Fibroblast of skin of abdomen (primary cell): ENCODE measurements at regions not wholly inside any gene's neighbourhood (a gene's known extent, or its start where the extent isn't known, plus 50 kb on each side); places are given as distances from the start of the nearest gene placed in this dataset.
A peak's percentile ranks its signal among the peaks of the same experiment; 100 is the strongest.

ENCODE experiments used
- DNase-seq: peaks from one replicate; pipeline ENCODE4 v3.0.0-alpha.2; 2013

- DNase-seq = no peak
Observed at GRCh38 chr18:5091741-5092140, 105.3 kb downstream of the AKAIN1 start.

GRCh38 chr18:5075297-5075696 is 121.8 kb downstream of the AKAIN1 start:
- DNase-seq = no peak

DNA sequence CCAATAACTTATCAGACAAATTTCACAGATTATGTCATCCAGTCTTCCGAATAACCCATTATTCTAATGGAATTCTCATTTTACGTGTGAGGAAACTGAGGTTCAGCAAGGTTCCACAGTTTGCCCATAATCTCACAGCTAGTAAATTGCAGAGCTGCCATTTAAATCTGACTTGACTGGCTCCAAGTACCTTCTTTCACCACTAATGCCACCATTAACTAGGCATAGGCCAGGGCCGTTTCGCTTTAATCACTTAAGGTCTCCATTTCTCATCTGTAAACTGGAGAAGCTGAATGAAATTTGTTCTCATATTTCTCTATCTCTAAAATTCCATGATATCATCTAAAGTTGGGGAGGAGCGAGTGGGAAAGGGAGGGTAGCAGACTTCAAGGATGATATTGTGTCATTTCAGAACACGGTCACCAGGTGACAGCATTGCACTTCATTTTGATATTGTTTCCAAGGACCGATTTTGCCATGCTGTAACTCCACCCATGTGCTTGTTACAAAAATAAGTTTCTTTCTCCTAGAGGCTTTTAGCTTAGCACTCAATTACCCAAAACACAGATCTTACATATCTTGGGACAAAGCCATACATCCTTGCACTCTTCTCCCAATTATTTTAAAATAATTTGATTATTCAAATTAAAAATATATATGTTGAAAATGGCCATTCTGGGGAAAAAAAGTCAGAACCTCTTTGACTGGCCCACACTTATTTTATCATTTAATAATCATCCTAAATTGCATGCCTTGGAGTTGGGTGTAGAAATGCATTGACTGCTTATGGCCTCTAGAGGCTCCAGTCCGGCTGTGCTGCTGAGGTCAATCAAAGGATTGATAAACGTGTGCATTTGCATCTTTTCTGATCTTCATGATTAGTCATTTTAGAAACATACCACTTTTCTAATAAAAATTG is 123.8 kb downstream of the AKAIN1 start:
- peak; percentile 11 for DNase-seq

- peak; percentile 28 for DNase-seq
Observed at GRCh38 chr18:5068851-5069250, 128.2 kb downstream of the AKAIN1 start.

DNA sequence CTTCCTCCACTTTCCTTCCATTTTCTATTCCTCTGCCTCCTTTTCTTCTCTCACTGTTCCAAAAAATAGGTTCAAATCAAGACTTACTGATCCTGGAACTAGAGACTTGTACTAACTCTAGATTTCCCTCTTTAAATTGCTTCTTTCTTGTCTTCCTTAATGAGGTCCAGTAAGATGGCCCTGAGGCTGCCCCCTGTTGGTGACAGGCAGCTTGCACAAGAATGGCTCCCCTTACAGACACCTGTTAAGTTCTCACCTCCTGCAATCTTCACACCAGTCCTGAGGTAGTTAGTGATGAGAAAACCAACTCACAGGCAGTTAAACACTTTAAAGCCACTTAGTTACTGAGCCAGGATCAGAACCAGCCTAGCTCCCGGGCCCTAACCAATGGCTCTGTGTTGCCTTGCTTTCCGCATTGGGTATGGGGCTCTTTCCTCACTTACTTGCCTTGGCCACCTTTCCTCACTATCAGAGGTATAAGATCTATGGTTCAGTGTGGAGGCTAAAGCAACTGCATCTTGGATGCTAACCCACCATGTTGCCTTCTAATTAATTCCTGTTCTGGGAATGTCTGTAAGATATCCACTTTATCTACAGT is 130.6 kb downstream of the AKAIN1 start:
- DNase-seq = no peak

DNA sequence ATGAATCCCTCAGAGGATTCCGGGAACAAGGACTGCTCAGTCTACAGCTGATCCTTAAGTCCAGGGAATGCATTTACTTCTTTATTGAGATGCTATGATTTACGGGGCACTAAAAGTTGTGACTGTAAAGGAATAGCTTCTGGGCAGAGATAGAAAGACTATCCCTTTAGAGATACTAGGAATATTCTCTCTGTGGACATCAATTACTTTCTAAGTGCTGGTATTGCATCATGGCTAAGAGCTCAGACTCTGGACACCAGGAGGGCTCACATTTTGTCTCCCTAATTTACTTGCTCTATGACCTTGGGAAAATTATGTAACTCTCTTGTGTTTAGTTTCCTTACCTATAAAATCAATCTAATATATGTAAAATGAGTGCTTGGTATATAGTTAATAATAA is 131.4 kb downstream of the AKAIN1 start:
- no peak for DNase-seq

DNA sequence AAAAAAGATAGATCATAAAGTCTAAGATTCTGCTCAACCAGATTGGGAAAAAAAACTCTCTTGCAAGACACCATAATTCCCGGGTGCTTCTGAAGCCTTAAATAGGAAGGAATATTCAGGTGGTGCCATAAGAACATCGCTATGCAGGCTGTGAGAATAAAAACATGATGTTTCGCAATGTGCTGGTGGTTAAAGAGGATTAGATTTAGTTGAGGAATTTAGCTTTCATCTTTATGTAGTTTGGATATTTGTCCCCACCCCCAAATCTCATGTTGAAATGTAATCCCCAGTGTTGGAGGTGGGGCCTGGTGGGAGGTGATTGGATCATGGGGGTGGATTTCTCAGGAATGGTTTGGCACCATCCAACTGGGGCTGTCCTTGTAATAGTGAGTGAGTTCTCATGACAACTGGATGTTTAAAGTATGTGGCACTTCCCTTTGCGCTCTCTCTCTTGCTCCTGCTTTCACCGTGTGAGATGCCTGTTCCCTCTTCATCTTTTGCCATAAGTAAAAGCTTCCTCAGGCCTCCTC is 132.2 kb downstream of the AKAIN1 start:
- peak; percentile 27 for DNase-seq

DNA sequence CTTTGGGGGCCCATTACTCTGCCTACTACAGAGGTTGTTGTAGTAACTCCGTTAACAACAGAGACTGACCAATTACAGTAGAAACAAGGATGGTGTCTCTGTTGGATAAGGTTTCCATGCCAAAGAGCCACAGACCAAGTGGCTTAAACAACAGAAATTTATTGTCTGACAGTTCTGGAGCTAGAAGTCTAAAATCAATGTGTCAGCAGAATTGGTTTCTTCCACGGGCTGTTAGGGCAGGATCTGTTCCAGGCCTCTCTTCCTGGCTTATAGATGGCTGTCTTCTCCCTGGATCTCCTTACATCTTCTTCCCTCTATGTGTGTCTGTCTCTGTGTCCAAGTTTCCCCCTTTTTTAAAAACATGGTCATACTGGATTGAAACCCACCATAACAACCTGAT is 135.3 kb downstream of the AKAIN1 start:
- DNase-seq = no peak

DNA sequence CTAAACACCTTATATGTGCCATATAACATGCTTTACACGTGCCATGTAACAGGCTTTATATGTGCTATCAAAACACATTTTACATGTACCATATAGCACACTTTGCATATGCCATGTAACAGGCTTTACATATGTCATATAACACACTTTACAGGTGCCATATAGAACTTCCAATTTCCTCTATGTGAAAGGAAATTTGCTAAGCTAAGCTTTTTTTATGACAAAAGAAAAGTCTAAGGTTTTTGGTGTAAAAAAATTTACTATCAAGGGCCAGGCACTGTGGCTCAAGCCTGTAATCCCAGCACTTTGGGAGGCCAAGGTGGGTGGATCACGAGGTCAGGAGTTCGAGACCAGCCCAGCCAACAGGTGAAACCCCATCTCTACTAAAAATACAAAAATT is 136.5 kb downstream of the AKAIN1 start:
- DNase-seq = no peak

- DNase-seq = no peak
Observed at GRCh38 chr18:5059696-5060032, 137.4 kb downstream of the AKAIN1 start.

DNA sequence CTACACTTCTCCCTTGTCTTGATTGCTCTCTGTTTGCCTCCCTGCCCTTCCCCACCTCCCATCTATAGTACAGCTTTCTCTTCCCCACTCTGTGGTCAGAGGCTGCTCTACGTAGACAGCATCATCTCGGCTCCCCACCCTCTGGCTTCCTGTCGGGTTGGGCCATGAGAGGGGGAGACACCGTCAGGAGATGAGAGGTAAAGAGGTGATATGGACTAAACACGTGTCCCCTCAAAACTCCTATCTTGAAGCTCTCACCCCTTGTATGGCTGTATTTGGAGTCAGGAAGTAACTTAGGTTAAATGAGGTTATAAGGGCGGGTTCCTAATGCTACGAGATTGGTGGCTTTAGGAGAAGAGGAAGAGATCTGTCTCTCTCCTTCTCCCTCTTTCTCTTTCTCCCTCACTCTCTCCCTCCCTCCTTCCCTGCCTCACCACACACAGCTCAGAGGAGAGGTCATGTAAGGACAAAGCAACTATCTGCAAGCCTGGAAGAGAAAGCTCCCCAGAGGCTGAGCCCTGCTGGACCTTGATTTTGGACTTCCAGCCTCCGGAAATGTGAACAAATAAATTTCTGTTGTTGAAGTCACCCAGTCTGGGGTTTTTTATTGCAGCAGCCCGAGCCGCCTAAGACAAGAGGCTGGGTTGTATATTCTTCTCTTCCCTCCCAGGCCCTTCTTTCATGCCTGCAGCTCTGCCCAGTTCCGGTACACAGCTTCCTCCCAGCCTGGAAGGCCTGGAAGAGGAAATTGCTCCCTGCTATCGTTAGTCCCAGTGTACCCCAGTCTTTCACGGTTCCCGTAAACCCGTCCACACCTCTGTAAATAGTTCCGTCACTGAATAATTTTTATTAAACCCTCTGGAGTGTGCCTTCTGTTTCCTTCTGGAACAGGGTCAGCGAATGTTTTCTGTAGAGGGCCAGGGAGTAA is 138.0 kb downstream of the AKAIN1 start:
- peak; percentile 1 for DNase-seq

DNA sequence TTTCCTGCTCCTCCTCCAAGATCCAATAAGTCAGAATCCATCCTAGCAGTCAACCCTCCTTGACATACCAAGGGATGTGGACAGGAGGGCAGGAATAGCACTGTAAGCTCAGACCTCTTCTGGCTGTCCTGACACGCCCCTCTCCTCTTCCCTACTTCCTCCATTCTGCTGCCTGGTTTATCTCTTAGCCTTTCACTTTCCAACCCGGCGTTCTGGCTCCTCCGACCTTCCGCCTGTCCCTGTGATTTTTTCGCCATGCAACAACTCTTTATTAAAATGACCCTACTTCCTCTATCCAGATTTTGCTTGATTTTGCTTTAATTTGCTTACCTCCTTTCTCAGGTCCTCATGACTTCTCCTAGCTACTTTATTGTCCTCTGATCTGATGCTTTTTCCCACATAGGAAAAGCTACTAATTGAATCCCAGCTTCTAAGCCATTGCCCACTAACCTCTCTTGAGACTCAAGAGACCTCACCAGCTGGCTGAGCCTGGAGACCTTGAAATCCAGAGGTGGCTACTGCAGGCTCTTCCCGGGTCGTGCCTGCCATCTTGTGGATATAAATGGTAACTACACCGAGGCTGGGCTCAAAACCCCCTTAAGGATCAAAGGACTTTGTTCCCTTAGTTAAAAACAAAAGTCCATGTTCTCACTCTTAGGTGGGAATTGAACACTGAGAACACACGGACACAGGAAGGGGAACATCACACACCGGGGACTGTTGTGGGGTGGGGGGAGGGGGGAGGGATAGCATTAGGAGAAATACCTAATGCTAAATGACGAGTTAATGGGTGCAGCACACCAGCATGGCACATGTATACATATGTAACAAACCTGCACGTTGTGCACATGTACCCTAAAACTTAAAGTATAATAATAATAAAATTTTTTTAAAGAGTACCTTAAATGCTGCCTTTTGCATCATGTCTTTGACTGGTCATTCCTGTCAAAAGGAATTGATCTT is 139.4 kb downstream of the AKAIN1 start:
- peak; percentile 41 for DNase-seq

DNA sequence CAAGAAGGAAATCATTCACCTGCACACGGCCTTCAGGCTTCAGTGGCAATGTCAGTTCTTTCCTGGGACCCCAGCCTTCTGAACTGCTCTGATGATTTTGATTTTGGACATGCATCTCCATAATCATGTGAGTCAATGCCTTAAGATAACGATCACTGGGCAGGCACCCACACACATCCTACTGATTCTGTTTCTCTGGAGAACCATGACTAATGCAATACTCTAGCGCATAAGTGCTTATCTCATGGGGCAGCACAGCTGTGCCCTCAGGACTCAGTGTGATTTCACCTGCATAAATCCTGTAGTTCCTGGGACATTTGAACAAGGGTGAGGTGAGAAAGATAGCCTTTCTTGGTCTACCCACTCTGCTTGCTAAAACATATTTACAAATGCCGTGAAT is 144.6 kb downstream of the AKAIN1 start:
- DNase-seq = no peak

- DNase-seq = no peak
Observed at GRCh38 chr18:5051207-5051606, 145.8 kb downstream of the AKAIN1 start.

- DNase-seq = no peak
Observed at GRCh38 chr18:5049124-5049523, 147.9 kb downstream of the AKAIN1 start.

GRCh38 chr18:5040476-5040875 is 156.6 kb downstream of the AKAIN1 start:
- DNase-seq = no peak

DNA sequence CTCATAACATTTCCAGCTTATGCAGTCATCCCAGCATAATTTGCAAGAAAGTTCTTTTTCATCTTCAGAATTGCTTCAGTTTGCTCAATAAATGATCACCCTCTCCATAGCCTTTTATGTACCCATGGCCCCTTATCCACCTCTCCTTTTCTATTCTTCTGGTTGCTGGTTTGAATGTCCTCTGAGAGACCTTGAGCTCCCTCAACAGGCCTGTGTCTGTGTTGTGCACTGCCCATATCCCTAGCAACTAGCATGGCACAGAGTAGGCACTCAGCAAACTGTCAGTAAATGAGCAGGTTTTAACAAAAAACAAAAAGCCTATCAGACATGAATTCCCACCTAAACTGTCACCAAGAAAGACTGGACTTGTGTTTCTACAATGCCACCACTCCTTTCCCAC is 160.5 kb downstream of the AKAIN1 start:
- DNase-seq = no peak

DNA sequence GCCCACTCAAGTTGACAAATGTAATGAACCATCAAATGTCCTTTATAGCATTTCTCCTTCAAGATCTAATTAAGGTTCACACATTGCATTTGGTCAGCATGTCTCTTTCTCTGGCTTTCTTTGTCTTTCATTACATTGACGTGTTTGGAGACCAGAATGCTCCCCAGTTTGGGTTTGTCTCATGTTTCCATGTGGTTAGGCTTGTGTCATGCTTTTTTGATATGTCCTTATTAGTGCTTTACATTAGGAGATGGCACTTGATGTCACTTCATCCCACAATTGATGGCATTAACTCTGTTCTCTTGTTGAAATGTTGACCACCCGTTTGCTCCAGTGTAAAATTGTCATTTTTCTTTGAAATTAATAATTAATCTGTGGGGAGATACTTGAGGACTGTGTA is 165.8 kb downstream of the AKAIN1 start:
- DNase-seq = no peak

GRCh38 chr18:5030636-5031035 is 166.4 kb downstream of the AKAIN1 start:
- no peak for DNase-seq

- DNase-seq = no peak
Observed at GRCh38 chr18:5029592-5029991, 167.5 kb downstream of the AKAIN1 start.

GRCh38 chr18:5024741-5025140 is 172.3 kb downstream of the AKAIN1 start:
- DNase-seq = no peak

- DNase-seq = no peak
Observed at GRCh38 chr18:5021558-5021957, 175.5 kb downstream of the AKAIN1 start.
